ENCODE measurements at regions not wholly inside any gene's neighbourhood (a gene's known extent, or its start where the extent isn't known, plus 50 kb on each side); places are given as distances from the start of the nearest gene placed in this dataset.
"Not testable (repeated sequence)": the region's sequence is repeated elsewhere in the genome, so short reads cannot be mapped to it uniquely, and the experiment has no call there.

GRCh38 chr2:194465641-194466040, 1191.4 kb upstream of the SLC39A10 start:
- DNase-seq (ENCODE audit: low read depth) = no peak
- no peak overlapping the region for H3K4me3 ChIP-seq (ENCODE audit: low read depth, low read length)
- TF ChIP-seq CTCF (conservative IDR thresholded peaks at IDR 0.05; ENCODE audit: low read depth, low read length) = no peak

- DNase-seq (ENCODE audit: low read depth) = no peak
- H3K4me3 ChIP-seq (ENCODE audit: low read depth, low read length) = no peak overlapping the region
- TF ChIP-seq CTCF (conservative IDR thresholded peaks at IDR 0.05; ENCODE audit: low read depth, low read length) = no peak
Observed at GRCh38 chr2:194464964-194465638, 1191.9 kb upstream of the SLC39A10 start.

- DNase-seq (ENCODE audit: low read depth); H3K4me3 ChIP-seq (ENCODE audit: low read depth, low read length): not testable (repeated sequence)
Observed at GRCh38 chr2:194462883-194463282, 1194.1 kb upstream of the SLC39A10 start.

GRCh38 chr2:194455358-194455757, 1201.7 kb upstream of the SLC39A10 start:
- no peak for DNase-seq (ENCODE audit: low read depth)
- no peak overlapping the region for H3K4me3 ChIP-seq (ENCODE audit: low read depth, low read length)
- no peak for TF ChIP-seq CTCF (conservative IDR thresholded peaks at IDR 0.05; ENCODE audit: low read depth, low read length)

GRCh38 chr2:194452504-194452903, 1204.5 kb upstream of the SLC39A10 start:
- DNase-seq (ENCODE audit: low read depth) = no peak
- no peak overlapping the region for H3K4me3 ChIP-seq (ENCODE audit: low read depth, low read length)
- TF ChIP-seq CTCF (conservative IDR thresholded peaks at IDR 0.05; ENCODE audit: low read depth, low read length) = no peak

- no peak for TF ChIP-seq CTCF (conservative IDR thresholded peaks at IDR 0.05; ENCODE audit: low read depth, low read length)
- no peak for DNase-seq (ENCODE audit: low read depth)
- no peak overlapping the region for H3K4me3 ChIP-seq (ENCODE audit: low read depth, low read length)
Observed at GRCh38 chr2:194445226-194445625, 1211.8 kb upstream of the SLC39A10 start.

GRCh38 chr2:194443926-194444325, 1213.1 kb upstream of the SLC39A10 start:
- H3K4me3 ChIP-seq (ENCODE audit: low read depth, low read length) = no peak overlapping the region
- no peak for TF ChIP-seq CTCF (conservative IDR thresholded peaks at IDR 0.05; ENCODE audit: low read depth, low read length)
- DNase-seq (ENCODE audit: low read depth) = no peak

All from choroid plexus epithelial cell (primary cell).